GM12801 (cell line): ENCODE measurements at regions not wholly inside any gene's neighbourhood (a gene's known extent, or its start where the extent isn't known, plus 50 kb on each side); places are given as distances from the start of the nearest gene placed in this dataset.

Experiments
- CTCF ChIP-seq: IDR thresholded peaks from one replicate; pipeline ENCODE4 v1.5.1; 2011; ENCODE audit warnings: control low read depth; ENCODE audit not compliant: insufficient read length; ENCODE audit errors: extremely low read depth

GRCh38 chr4:145251391-145251790, 71.0 kb upstream of the OTUD4 start:
- no peak for TF ChIP-seq CTCF

- TF ChIP-seq CTCF, result no peak
Observed at GRCh38 chr4:145248971-145249370, 68.6 kb upstream of the OTUD4 start.

- no peak for TF ChIP-seq CTCF
Observed at GRCh38 chr4:145248502-145248901, 68.1 kb upstream of the OTUD4 start.

GRCh38 chr4:145234091-145234706, 53.8 kb upstream of the OTUD4 start:
- peak; percentile 25 for TF ChIP-seq CTCF

GRCh38 chr4:145231906-145232700, 51.7 kb upstream of the OTUD4 start:
- no peak for TF ChIP-seq CTCF

GRCh38 chr4:145230726-145231125, 50.3 kb upstream of the OTUD4 start:
- no peak for TF ChIP-seq CTCF
